B cell (primary cell): ENCODE measurements at regions not wholly inside any gene's neighbourhood (a gene's known extent, or its start where the extent isn't known, plus 50 kb on each side); places are given as distances from the start of the nearest gene placed in this dataset.

Experiments used
- EZH2 ChIP-seq: IDR thresholded peaks from 2 replicates; pipeline ENCODE4 v1.6.1; 2012; ENCODE audit warnings: borderline replicate concordance, low read depth, mild to moderate bottlenecking, moderate library complexity, low read length; ENCODE audit not compliant: insufficient read depth, poor library complexity, severe bottlenecking
- TF ChIP-seq, protein P1 (sequence below): fragments of 200-600 bp; IDR thresholded peaks from one replicate; pipeline ENCODE4 v1.8.0; 2022; ENCODE audit warnings: antibody characterized with exemption, mild to moderate bottlenecking

DNA sequence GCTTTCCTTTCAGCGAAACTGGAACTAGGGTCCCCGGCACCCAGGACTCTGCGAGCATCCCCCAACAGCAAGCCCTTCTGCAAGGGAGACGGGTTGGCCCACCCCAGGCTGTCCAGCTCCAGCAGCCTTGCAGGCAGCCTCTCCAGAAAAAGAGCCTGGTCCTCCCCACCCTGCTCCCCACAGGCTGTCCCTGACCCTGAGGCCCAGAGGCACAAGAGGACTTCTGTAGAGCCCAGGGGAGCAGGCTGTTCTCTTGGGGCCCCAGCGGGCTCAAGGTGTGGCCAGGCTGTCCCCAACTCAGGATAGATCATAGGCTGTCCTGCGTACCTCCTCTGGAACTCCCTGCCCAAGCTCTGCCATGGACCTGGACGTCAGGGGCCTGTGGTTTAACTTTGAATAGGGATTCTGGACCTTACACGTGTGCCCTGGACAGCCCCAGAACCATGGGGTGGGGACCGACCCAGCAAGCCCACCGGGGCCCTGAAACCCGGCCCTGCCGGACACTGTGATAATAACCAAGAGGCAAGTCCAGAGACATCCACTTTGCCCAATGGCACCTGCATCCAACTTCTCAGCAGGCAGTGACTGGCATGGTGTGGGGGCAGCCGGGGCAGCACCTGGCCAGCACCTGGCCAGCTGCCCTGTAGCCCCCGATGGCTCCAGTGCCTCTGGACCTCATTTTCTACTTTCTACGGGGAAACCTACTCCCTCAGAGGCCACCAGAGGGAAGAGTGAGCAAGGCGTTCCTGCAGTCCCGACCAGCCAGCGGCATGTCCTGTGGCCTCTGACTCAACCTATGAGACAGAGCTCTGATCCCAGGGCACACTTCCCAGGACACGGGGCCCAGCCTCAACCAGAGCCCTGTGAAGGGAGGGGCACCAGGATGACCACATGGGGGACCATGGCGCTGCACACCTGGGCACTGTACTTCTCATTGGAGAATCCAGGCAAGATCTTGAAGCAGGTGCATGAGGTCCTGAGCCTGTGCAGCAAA, 50.9 kb upstream of the TPM4 start:
- TF ChIP-seq, protein P1, sequence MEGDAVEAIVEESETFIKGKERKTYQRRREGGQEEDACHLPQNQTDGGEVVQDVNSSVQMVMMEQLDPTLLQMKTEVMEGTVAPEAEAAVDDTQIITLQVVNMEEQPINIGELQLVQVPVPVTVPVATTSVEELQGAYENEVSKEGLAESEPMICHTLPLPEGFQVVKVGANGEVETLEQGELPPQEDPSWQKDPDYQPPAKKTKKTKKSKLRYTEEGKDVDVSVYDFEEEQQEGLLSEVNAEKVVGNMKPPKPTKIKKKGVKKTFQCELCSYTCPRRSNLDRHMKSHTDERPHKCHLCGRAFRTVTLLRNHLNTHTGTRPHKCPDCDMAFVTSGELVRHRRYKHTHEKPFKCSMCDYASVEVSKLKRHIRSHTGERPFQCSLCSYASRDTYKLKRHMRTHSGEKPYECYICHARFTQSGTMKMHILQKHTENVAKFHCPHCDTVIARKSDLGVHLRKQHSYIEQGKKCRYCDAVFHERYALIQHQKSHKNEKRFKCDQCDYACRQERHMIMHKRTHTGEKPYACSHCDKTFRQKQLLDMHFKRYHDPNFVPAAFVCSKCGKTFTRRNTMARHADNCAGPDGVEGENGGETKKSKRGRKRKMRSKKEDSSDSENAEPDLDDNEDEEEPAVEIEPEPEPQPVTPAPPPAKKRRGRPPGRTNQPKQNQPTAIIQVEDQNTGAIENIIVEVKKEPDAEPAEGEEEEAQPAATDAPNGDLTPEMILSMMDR = no peak
- no peak for TF ChIP-seq EZH2
